ENCODE measurements at regions not wholly inside any gene's neighbourhood (a gene's known extent, or its start where the extent isn't known, plus 50 kb on each side); places are given as distances from the start of the nearest gene placed in this dataset.

- ATAC-seq (ENCODE audit: low read depth) = no peak
- CTCF ChIA-PET = no interaction called here
- H3K27me3 ChIP-seq (replicated peaks in 1 of 4; ENCODE audit: control extremely low read depth in 1 of 4, control insufficient read depth in 3 of 4, insufficient read depth in 4 of 4, low read length in 3 of 4) = no peaks in the 10 kb centered on the region
- no peak for TF ChIP-seq EZH2 (IDR thresholded peaks at IDR 0.05; ENCODE audit: borderline replicate concordance, insufficient read depth, low read depth, low read length, poor library complexity, severe bottlenecking)
- TF ChIP-seq, protein P1, sequence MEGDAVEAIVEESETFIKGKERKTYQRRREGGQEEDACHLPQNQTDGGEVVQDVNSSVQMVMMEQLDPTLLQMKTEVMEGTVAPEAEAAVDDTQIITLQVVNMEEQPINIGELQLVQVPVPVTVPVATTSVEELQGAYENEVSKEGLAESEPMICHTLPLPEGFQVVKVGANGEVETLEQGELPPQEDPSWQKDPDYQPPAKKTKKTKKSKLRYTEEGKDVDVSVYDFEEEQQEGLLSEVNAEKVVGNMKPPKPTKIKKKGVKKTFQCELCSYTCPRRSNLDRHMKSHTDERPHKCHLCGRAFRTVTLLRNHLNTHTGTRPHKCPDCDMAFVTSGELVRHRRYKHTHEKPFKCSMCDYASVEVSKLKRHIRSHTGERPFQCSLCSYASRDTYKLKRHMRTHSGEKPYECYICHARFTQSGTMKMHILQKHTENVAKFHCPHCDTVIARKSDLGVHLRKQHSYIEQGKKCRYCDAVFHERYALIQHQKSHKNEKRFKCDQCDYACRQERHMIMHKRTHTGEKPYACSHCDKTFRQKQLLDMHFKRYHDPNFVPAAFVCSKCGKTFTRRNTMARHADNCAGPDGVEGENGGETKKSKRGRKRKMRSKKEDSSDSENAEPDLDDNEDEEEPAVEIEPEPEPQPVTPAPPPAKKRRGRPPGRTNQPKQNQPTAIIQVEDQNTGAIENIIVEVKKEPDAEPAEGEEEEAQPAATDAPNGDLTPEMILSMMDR (IDR thresholded peaks at IDR 0.05) = no peak
- H3K79me2 ChIP-seq (ENCODE audit: control insufficient read depth, insufficient read depth, low read length) = no peaks in the 10 kb centered on the region
- no peak overlapping the region for H3K4me2 ChIP-seq (replicated peaks; ENCODE audit: low read depth, low read length, poor library complexity, severe bottlenecking)
- intact Hi-C loops (cut with micrococcal nuclease) = no loop called here
- Mint-ChIP-seq H3K4me1 (no peaks in the 10 kb centered on the region), H3K4me3 (no peak overlapping the region), H3K9me3 (ENCODE audit: insufficient read depth) (peaks cover 3% of the 10 kb centered on the region), H3K27ac (no peak overlapping the region), H3K27me3 (peaks cover 8% of the 10 kb centered on the region)
- no peaks in the 10 kb centered on the region for H3K36me3 ChIP-seq (replicated peaks in 1 of 2; ENCODE audit: control extremely low read depth in 1 of 2, control insufficient read depth in 1 of 2, extremely low read depth in 1 of 2, insufficient read depth in 2 of 2, low read length in 1 of 2)
- H2AFZ ChIP-seq (ENCODE audit: insufficient read depth, low read depth, low read length, poor library complexity, severe bottlenecking) = no peak overlapping the region
- peaks cover 0 to 19% (median 0%) of the 10 kb centered on the region in 3 donors for H3K9me3 ChIP-seq (ENCODE audit: control extremely low read depth in 1 of 3, control insufficient read depth in 2 of 3, insufficient read depth in 1 of 3, low read length in 2 of 3)
- H3K4me3 ChIP-seq (ENCODE audit: control extremely low read depth in 1 of 5, extremely low read depth in 1 of 5, insufficient read depth in 1 of 5, low read depth in 2 of 5, low read length in 4 of 5) = no peak overlapping the region
- no peak overlapping the region for H3K27ac ChIP-seq (ENCODE audit: low read length in 2 of 2)
- POLR2A ChIA-PET = no interaction called here
- no peaks in the 10 kb centered on the region for H4K20me1 ChIP-seq (ENCODE audit: control insufficient read depth, insufficient read depth, low read length, poor library complexity, severe bottlenecking)
- no peak overlapping the region for H3K9ac ChIP-seq (ENCODE audit: low read length)
- DNase-seq = no peak
- WGBS (ENCODE audit: insufficient coverage) = 86% methylated on average over 4 of the region's 8 CpGs
- H3K4me1 ChIP-seq (ENCODE audit: control insufficient read depth in 2 of 2, insufficient read depth in 2 of 2, low read length in 2 of 2) = no peaks in the 10 kb centered on the region
Measured at GRCh38 chr22:47331750-47332149, 569.3 kb downstream of the TBC1D22A start.

GRCh38 chr22:47329727-47330650 is 567.5 kb downstream of the TBC1D22A start:
- H3K4me3 Mint-ChIP-seq = no peak overlapping the region
- Histone ChIP-seq H3K27me3 (replicated peaks in 1 of 4; ENCODE audit: control extremely low read depth in 1 of 4, control insufficient read depth in 3 of 4, insufficient read depth in 4 of 4, low read length in 3 of 4) (no peaks in the 10 kb centered on the region), H3K4me3 (ENCODE audit: control extremely low read depth in 1 of 5, extremely low read depth in 1 of 5, insufficient read depth in 1 of 5, low read depth in 2 of 5, low read length in 4 of 5) (no peak overlapping the region), H3K79me2 (ENCODE audit: control insufficient read depth, insufficient read depth, low read length) (no peaks in the 10 kb centered on the region), H3K9me3 (ENCODE audit: control extremely low read depth in 1 of 3, control insufficient read depth in 2 of 3, insufficient read depth in 1 of 3, low read length in 2 of 3) (peaks cover 0 to 20% (median 0%) of the 10 kb centered on the region in 3 donors), H3K4me1 (ENCODE audit: control insufficient read depth in 2 of 2, insufficient read depth in 2 of 2, low read length in 2 of 2) (no peaks in the 10 kb centered on the region), H3K4me2 (replicated peaks; ENCODE audit: low read depth, low read length, poor library complexity, severe bottlenecking) (no peak overlapping the region), H3K9ac (ENCODE audit: low read length) (no peak overlapping the region), H3K27ac (ENCODE audit: low read length in 2 of 2) (no peak overlapping the region), H2AFZ (ENCODE audit: insufficient read depth, low read depth, low read length, poor library complexity, severe bottlenecking) (no peak overlapping the region), H4K20me1 (ENCODE audit: control insufficient read depth, insufficient read depth, low read length, poor library complexity, severe bottlenecking) (no peaks in the 10 kb centered on the region), H3K36me3 (replicated peaks in 1 of 2; ENCODE audit: control extremely low read depth in 1 of 2, control insufficient read depth in 1 of 2, extremely low read depth in 1 of 2, insufficient read depth in 2 of 2, low read length in 1 of 2) (no peaks in the 10 kb centered on the region)
- H3K4me1 Mint-ChIP-seq = no peaks in the 10 kb centered on the region
- TF ChIP-seq, protein P1 (IDR thresholded peaks at IDR 0.05) = no peak
- TF ChIP-seq EZH2 (IDR thresholded peaks at IDR 0.05; ENCODE audit: borderline replicate concordance, insufficient read depth, low read depth, low read length, poor library complexity, severe bottlenecking) = no peak
- peaks cover 12% of the 10 kb centered on the region for H3K27me3 Mint-ChIP-seq
- CTCF ChIA-PET = no interaction called here
- H3K9me3 Mint-ChIP-seq (ENCODE audit: insufficient read depth) = peaks cover 2% of the 10 kb centered on the region
- intact Hi-C loops (cut with micrococcal nuclease) = no loop called here
- POLR2A ChIA-PET = no interaction called here
- H3K27ac Mint-ChIP-seq = no peak overlapping the region
- DNase-seq (no peak), ATAC-seq (ENCODE audit: low read depth) (no peak)
- WGBS (ENCODE audit: insufficient coverage) = 78% methylated on average over 17 of the region's 18 CpGs
